Ishikawa (cell line): ENCODE measurements at regions not wholly inside any gene's neighbourhood (a gene's known extent, or its start where the extent isn't known, plus 50 kb on each side); places are given as distances from the start of the nearest gene placed in this dataset.

ENCODE experiments used
- CEBPB ChIP-seq: IDR thresholded peaks from 2 replicates; pipeline ENCODE4 v1.6.1; 2012
- CREB1 ChIP-seq: IDR thresholded peaks from 2 replicates; pipeline ENCODE4 v1.6.1; 2012; ENCODE audit warnings: low read depth
- EGR1 ChIP-seq: IDR thresholded peaks from 2 replicates; pipeline ENCODE4 v1.6.1; 2012
- EP300 ChIP-seq: IDR thresholded peaks from 2 replicates; pipeline ENCODE4 v1.6.1; 2012; ENCODE audit warnings: borderline replicate concordance
- FOXM1 ChIP-seq: IDR thresholded peaks from 2 replicates; pipeline ENCODE4 v1.6.1; 2012; ENCODE audit warnings: low read depth, borderline replicate concordance
- MAX ChIP-seq: IDR thresholded peaks from 2 replicates; pipeline ENCODE4 v1.6.1; 2012
- NFIC ChIP-seq: IDR thresholded peaks from 2 replicates; pipeline ENCODE4 v1.6.1; 2012
- RAD21 ChIP-seq: IDR thresholded peaks from 2 replicates; pipeline ENCODE4 v1.6.1; 2012; ENCODE audit warnings: low read depth
- REST ChIP-seq: IDR thresholded peaks from 2 replicates; pipeline ENCODE4 v1.6.1; 2012; ENCODE audit warnings: low read depth, mild to moderate bottlenecking
- TAF1 ChIP-seq: IDR thresholded peaks from 2 replicates; pipeline ENCODE4 v1.6.1; 2012; ENCODE audit warnings: low read depth, mild to moderate bottlenecking
- TCF12 ChIP-seq: IDR thresholded peaks from 2 replicates; pipeline ENCODE4 v1.6.1; 2012; ENCODE audit warnings: low read depth
- TEAD4 ChIP-seq: IDR thresholded peaks from 2 replicates; pipeline ENCODE4 v1.6.1; 2012
- YY1 ChIP-seq: IDR thresholded peaks from 2 replicates; pipeline ENCODE4 v1.6.1; 2012; ENCODE audit warnings: low read depth
- ZBTB7A ChIP-seq: IDR thresholded peaks from 2 replicates; pipeline ENCODE4 v1.6.1; 2012; ENCODE audit warnings: low read depth
- TF ChIP-seq, protein P1 (sequence below): IDR thresholded peaks from 2 replicates; pipeline ENCODE4 v1.6.1; 2012

DNA sequence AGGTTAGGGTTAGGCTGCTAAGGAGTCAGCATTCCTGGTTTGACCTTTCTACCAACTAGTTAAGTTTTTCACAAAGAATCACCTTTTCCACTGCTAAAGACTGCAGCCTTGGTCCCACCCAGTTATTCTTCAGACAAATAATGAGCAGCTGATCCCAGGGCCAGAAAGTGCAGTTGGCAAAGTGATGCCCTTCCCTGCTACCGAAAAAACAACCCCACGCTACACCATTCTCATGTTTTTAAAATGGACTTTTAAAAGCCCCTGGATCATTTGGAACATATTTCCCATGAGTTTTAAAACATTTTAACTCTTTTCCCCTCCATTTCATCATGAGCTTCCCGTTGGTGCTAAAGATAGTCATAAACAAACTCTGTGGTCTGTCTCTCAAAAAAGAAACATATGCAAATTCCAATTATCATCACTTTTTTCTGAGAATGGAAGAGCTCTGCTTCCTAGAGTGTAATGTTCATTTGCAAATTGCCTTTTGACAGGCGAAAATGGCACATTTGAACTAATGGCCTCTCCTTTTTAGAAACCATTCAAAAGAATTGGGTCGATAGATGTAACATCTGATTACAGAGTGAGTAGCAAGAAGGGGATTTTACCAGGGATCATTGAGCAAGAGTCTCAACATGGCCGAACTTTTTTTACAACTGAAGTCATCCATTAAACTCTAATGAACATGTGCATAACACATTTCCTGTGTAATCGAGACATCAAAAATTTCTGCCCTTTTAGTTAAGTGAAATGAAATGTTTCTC, 129.3 kb upstream of the RAP1B start:
- TF ChIP-seq CEBPB, result no peak
- TF ChIP-seq YY1, result no peak
- no peak for TF ChIP-seq FOXM1
- no peak for TF ChIP-seq NFIC
- TF ChIP-seq REST, result no peak
- TF ChIP-seq EP300, result no peak
- no peak for TF ChIP-seq MAX
- TF ChIP-seq CREB1, result no peak
- no peak for TF ChIP-seq EGR1
- TF ChIP-seq RAD21, result no peak
- TF ChIP-seq TEAD4, result no peak
- TF ChIP-seq TCF12, result no peak
- TF ChIP-seq, protein P1, sequence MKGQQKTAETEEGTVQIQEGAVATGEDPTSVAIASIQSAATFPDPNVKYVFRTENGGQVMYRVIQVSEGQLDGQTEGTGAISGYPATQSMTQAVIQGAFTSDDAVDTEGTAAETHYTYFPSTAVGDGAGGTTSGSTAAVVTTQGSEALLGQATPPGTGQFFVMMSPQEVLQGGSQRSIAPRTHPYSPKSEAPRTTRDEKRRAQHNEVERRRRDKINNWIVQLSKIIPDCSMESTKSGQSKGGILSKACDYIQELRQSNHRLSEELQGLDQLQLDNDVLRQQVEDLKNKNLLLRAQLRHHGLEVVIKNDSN, result no peak
- TF ChIP-seq ZBTB7A, result no peak
- TF ChIP-seq TAF1, result no peak

DNA sequence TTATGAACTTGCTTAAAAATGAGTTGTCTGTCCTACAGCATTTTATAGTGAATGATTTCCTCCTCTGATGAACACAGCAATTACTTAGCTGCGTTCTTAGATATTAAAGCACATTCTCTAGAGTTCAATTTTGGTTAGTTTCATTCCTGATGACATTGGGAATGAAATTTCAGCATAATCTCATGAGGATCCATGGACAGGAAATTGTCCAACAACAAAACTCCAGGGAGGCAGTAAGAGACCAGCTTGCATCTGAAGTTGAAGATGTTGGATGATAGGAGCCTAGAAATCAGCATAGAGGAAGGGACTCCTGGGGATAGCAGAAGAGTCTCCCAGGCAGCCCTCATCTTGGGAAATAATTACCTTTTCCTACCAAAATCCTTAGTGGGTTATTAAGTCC, 128.7 kb upstream of the RAP1B start:
- TF ChIP-seq REST, result no peak
- no peak for TF ChIP-seq CEBPB
- TF ChIP-seq TCF12, result no peak
- TF ChIP-seq NFIC, result no peak
- TF ChIP-seq EGR1, result no peak

DNA sequence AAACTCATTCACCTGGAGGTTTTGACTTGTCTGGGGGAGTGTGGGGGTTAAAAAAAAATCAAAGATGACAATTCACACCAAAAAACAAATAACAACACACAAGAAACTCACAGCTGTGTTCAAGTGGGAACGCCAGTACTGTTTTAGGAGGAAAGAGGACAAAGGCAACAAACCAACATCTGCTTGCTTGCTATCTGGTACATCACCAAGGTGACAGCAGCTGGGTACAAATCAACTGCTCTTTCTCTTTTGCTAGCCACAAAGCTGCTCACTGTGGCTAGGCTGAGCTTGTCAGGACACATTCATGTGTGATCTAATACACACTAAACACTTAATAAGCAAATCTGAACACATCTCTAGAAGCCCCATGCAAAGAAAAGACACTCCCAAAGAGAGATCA, 128.0 kb upstream of the RAP1B start:
- TF ChIP-seq YY1 (no peak), MAX (no peak), EP300 (no peak), TEAD4 (no peak), FOXM1 (no peak), EGR1 (no peak), NFIC (no peak), RAD21 (no peak), TCF12 (no peak), TAF1 (no peak), CREB1 (no peak), ZBTB7A (no peak)
- TF ChIP-seq, protein P1, result no peak

DNA sequence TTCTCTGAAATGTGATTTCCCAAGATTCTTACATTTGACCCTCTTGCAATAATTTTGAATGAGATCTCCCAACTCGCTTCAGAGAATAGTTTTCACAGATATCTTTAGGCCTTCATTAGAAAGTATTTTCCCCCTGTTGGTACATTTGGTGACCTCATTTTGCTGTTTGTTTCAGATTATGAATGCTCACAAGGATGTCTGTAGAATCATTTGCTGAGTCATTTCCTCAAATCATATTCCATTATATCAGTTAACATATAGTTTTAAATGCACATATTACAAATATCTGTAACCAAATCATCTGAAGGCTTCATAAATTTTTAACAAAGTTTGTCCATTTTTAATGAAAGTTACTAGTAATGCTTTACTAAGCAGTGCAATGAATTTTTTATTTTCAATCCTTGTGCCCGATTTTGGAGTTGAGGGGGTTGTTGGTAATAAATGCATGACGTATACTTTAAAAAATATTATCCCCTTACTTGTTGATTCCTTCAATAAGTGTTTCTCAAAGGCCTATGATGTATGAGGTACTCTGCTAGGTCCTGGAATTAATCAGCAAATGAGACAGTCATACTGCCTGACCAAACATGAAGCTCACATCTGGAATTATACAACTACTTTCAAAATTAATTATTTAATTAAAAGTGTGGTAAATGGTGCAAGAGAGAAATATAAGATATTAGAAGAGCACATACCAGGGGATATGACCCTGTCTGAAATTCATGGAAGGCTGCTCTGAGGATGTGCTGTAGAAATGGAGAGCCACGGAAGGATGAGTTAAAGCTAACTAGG, 126.9 kb upstream of the RAP1B start:
- TF ChIP-seq FOXM1 (no peak), RAD21 (no peak), EGR1 (no peak), CREB1 (no peak)
- TF ChIP-seq, protein P1, result no peak

DNA sequence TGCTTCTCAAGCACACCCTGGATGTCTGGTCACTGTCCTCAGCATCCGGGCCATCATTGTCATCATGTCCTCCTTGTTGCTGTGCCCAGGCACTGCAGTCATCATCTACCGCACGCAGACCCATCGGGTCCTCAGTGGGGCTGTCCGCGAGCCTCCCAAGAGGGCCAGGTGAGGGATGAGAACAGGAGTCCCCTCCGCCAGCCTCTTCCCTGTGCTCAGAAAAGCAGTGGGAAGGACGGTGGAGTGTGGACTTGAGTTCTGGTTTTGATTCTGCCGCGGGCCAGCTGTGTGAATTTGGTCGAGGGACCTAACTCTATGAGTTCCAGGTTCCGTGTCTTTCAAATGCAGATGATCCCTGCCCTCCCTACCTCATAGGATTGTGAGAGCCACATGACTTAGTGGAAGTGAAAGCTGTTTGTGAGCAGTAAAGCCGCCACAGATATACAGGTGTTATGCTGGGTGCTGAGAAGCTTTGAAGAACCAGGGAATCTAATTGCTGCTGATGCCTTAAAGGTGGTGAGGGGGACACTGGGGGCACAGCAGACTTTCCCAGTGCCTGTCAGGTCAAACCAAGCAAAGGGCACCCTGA, 122.9 kb upstream of the RAP1B start:
- TF ChIP-seq EGR1 (no peak), YY1 (no peak), MAX (no peak), REST (no peak), FOXM1 (no peak), CREB1 (no peak)
